ENCODE measurements at regions not wholly inside any gene's neighbourhood (a gene's known extent, or its start where the extent isn't known, plus 50 kb on each side); places are given as distances from the start of the nearest gene placed in this dataset.

- DNase-seq (ENCODE audit: low read depth, low spot score), result peak; percentile 98
- H3K4me3 ChIP-seq (ENCODE audit: low read depth, low read length), result no peak overlapping the region
- TF ChIP-seq CTCF (IDR thresholded peaks at IDR 0.05; ENCODE audit: low read depth, low read length), result no peak
- in situ Hi-C loops (cut with HindIII; ENCODE audit: low sequenced_read_pairs), result no loop called here
Measured at GRCh38 chr9:105064248-105065097, 136.5 kb upstream of the ABCA1 start.

DNA sequence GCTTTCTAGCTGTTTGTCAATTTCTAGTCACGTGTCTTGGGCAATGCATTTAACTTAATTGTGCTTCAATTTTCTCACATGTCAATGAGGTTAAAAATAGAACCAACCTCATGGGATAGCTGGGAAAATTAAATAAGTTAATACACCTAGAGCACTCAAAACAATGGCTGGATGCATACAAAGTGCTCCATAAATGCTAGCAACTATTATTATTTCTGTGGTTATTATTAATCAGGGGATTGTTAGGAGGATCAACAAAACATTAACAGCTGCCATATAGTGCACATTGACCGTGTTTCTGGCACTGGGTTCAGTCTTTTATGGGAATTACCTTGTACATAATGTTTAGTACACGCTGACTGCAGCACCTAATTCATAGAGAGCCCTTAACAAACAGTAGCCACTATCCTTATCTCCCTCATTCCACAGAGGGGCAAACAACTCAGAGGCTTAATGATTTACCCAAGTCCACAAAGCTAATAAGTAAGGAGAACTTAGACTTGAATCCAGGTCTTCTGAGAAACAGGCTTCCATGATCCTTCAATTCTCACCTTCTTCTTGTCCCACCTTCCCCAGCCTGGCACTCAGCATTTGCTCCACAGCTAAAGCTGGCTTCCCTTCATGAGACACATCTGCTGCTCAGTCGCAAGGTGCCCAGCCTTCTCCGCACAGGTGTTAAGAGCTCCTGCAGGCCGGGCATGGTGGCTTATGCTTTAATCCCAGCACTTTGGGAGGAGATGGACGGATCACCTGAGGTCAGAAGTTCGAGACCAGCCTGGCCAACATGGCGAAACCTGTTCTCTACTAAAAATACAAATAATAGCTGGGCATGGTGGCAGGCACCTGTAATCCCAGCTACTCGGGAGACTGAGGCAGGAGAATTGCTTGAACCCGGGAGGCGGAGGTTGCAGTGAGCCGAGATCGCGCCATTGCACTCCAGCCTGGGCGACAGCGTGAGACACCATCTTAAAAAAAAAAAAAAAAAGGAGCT lies 137.4 kb upstream of the ABCA1 start:
- no peak overlapping the region for H3K4me3 ChIP-seq (ENCODE audit: low read depth, low read length)
- DNase-seq (ENCODE audit: low read depth, low spot score), result no peak
- no peak for TF ChIP-seq CTCF (IDR thresholded peaks at IDR 0.05; ENCODE audit: low read depth, low read length)
- in situ Hi-C loops (cut with HindIII; ENCODE audit: low sequenced_read_pairs), result no loop called here

DNA sequence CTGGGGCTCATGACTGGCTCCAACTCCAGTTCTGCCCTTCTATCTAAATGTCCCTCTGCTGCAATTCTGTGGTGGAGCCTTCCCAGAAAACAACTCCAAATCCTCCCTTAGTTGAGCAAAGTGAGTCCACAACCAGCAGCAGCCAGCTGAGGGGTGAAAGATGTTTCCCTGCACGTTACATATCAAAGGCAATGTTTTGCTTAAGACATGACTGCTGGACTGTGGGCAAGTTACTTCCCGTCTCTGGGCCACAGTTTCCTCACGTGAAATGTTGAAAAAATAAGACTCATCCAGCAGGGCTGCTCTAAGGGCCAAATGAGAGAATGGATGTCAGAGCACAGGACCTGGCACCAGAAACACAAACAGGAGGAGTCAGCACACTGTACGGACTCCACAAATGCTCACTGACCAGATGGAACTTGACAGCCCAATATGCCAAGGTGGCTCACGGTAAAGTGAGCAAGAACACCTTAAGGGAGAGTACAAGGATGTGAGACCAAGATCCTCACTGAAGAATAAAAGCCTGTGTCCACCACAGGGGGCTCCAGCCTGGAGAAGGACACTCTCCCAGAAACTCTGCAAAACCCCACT lies 138.4 kb upstream of the ABCA1 start:
- H3K4me3 ChIP-seq (ENCODE audit: low read depth, low read length), result no peak overlapping the region
- in situ Hi-C loops (cut with HindIII; ENCODE audit: low sequenced_read_pairs), result no loop called here
- no peak for DNase-seq (ENCODE audit: low read depth, low spot score)
- TF ChIP-seq CTCF (IDR thresholded peaks at IDR 0.05; ENCODE audit: low read depth, low read length), result no peak

GRCh38 chr9:105067895-105068580 lies 140.1 kb upstream of the ABCA1 start:
- H3K4me3 ChIP-seq (ENCODE audit: low read depth, low read length), result no peak overlapping the region
- in situ Hi-C loops (cut with HindIII; ENCODE audit: low sequenced_read_pairs), result no loop called here
- no peak for TF ChIP-seq CTCF (IDR thresholded peaks at IDR 0.05; ENCODE audit: low read depth, low read length)
- DNase-seq (ENCODE audit: low read depth, low spot score), result peak; percentile 70

GRCh38 chr9:105069285-105069684 lies 141.3 kb upstream of the ABCA1 start:
- no peak for DNase-seq (ENCODE audit: low read depth, low spot score)
- no peak for TF ChIP-seq CTCF (IDR thresholded peaks at IDR 0.05; ENCODE audit: low read depth, low read length)
- no peak overlapping the region for H3K4me3 ChIP-seq (ENCODE audit: low read depth, low read length)
- in situ Hi-C loops (cut with HindIII; ENCODE audit: low sequenced_read_pairs), result no loop called here

DNA sequence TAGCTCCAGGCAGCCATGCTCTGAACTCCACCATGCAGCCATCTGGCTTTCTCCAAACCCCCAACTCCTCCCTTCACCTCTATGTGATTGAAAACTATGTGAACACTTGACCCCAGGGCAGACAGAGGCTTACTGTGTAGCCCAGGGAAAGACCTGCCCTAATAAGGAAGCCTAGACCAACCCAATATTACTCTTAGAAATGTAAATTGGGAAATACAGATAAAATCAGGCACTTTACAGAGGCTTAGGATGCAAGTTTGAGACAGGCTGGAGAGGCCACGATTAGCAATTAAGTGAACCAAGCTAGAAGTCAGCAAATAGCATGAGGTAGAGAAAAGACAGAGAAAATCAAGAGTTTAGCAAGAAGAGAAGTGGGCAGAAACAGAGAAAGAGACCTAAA lies 141.7 kb upstream of the ABCA1 start:
- no peak for TF ChIP-seq CTCF (IDR thresholded peaks at IDR 0.05; ENCODE audit: low read depth, low read length)
- in situ Hi-C loops (cut with HindIII; ENCODE audit: low sequenced_read_pairs), result no loop called here
- H3K4me3 ChIP-seq (ENCODE audit: low read depth, low read length), result no peak overlapping the region
- DNase-seq (ENCODE audit: low read depth, low spot score), result no peak

Measured in astrocyte of the spinal cord (primary cell).